GM18505 (cell line): ENCODE measurements at regions not wholly inside any gene's neighbourhood (a gene's known extent, or its start where the extent isn't known, plus 50 kb on each side); places are given as distances from the start of the nearest gene placed in this dataset.

Source experiments
- ATAC-seq: cut with Tn5 transposase; IDR thresholded peaks from one replicate; pipeline ENCODE4 v1.9.1; 2021; ENCODE audit not compliant: unreplicated experiment
- POLR2A ChIP-seq: IDR thresholded peaks from 4 replicates; pipeline ENCODE4 v1.6.1; 2011; ENCODE audit warnings: borderline replicate concordance; ENCODE audit not compliant: insufficient read depth, insufficient read length; ENCODE audit errors: extremely low read depth

DNA sequence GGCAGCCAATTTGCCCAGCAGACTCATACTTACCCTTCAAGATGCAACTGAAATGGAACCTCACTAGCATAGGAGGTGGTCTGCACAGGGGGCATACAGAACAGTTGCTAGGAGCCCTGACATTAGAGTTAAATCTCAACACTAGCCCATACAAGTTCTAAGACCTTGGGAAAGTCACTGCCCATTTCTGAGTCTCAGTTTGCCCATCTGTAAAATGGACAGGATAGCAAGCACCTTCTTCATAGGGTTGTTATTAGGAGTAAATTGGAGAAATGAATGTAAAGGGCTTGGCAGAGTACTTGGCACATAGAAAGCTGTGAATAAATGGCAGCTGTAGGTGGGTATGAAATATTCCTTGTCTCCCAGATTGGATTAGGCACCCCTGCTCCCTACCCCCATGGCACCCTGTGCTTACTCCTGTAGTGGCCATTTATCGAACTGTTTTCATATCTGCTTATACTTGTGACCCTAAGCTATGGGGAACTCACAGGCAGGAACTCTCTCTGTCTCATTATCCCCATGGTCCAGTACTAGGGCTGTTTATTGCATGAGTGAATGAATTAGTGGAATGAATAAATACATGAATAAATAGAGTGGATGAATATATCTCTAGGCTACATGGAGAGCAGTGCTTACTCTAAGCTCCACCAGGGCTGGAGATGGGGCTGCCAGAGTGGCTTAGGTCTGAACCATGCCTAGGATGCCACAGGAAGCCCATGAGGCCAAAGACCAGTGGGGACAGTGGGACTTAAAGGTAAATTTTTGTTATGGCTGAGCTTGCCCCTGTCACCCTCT is 152.6 kb downstream of the PLPP3 start:
- no peak for TF ChIP-seq POLR2A
- no peak for ATAC-seq

DNA sequence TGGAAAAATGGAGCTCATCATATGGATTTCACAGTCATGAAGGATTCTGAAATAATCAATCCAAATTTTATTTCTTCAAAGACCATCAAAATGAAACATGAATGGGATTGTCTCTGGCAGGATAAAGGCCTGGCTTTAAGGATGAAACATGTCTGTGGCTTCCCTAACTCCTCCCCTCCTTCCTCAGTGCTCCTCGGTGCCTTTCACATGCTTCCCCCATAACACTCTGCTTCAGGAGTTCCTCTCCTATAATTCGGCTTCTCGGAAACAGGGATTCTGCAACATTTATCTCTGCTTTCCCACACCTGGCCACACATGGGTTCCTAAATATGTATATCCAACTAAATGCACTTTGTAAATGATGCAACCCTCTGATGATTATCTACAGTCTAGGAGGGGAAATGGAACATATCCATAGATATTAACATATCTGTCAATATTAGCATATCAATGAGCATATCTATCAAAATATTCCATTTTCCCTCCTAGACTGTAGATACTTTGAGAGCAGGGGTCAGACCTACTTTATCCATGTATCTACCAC is 153.8 kb downstream of the PLPP3 start:
- ATAC-seq, result no peak
- no peak for TF ChIP-seq POLR2A

DNA sequence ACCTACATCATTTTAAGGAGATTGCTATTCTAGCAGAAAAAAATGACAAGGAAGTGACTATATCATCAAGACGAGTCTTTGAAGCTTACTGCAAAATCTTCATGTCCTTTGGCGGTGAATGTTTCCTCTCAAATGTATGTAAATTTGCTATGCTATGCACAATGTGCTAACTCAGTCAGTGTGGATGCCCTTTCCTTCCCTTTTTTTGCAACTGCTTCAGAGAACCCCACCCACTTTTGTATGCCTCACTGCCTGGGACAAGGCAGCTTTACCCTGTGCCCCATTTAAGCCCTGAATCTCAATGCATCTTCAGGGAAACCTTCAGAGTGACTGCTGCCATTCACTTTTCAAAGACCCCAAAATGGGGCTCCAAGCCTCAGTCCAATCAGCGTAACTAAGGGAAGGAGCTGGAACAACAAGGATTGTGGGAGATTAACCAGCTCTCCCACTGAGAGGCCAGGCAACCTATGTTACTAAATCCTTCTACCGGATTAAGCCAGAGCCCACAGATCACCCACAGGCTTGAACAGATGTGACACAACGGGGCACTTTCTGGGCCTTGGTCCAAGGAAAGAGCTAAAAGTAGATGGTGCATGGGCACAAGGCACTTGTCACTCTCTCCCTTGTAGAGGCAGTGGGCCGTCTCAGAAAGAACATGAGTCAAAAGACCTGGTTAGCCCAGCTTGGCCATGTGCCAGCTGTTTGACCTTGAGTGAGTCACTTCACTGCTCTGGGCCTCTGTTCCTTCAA is 154.4 kb downstream of the PLPP3 start:
- ATAC-seq, result no peak

DNA sequence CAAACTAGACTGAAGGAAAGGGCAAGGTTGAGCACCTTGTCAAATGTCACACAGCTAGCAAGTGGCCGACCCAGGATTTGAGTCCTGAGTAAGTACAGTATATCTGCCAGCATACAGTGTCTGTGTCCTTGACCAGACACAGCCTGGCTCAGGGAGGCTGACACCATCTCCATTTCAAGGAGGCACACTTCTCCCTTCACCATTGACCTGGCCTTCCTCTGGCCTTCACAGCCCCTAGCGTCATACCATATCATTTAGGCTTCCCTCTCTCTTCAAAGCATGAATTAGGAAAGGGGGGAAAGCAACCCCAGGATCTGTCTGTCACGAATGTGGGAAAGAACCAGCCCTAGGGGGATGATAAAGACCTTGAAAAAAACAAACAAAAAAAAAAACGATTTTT is 155.6 kb downstream of the PLPP3 start:
- ATAC-seq, result no peak
- no peak for TF ChIP-seq POLR2A

More for the DNA sequence above, 154.4 kb downstream of the PLPP3 start:
- TF ChIP-seq POLR2A, result no peak

DNA sequence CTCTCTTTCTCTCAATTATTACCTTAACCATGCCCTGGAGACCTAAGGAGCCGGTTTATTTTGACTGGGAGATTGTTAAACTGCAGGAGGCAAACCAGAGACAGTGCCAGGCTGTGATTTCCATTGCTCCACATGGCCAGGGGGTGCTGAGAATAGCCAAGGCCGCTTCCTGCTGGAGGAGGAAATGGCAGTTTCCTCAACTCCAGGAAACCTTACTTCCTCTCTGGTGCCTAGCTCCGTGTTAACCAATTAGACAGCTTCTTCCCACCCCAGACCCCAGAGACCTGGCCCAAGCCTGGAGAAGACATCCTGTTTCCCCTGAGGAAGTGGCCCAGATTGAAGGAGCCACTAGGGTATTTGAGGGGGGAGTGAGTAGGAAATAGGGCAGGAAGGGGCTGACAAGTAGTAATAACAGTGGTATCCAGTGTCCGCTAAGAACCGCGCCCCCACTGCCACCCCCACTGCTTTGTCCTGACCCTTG is 161.2 kb downstream of the PLPP3 start:
- no peak for ATAC-seq

DNA sequence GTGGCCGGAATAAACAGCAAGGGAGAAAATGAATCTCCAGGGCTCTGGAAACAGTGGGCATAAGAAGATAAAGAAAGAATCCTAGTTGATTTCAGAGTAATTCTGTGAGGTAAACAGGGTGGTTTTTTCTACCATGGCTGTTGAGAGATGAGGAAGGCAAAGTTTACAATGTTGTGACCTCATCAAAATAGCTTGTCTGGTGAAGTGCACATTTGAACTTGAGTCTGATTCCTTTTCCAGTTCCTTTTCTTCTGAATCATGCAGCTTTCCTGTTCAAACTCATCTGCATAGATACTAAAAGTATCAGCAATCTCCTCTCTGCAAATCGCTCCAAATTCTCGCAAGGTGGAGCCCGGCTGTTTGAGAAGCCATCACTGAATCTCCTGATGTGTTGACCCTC is 161.7 kb downstream of the PLPP3 start:
- TF ChIP-seq POLR2A, result no peak
- no peak for ATAC-seq

More for the DNA sequence above, 161.2 kb downstream of the PLPP3 start:
- TF ChIP-seq POLR2A, result no peak

DNA sequence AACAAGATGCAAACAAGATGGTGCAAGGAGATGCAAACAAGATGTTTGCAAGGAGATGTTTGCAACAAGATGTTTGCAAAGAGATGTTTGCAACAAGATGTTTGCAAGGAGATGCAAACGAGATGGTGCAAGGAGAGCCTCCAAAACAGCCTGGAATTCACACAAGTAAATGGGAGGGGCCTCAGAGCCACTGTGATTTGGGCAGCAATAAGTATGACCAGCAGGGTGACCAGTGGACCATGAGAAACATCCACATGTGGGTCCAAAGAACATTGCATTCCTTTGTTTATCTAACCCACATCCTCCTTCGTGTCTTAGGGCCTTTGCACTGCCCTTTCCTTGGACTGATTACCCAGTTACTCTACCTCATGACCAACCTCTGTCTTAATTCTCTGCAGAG is 162.9 kb downstream of the PLPP3 start:
- TF ChIP-seq POLR2A, result no peak
- no peak for ATAC-seq

DNA sequence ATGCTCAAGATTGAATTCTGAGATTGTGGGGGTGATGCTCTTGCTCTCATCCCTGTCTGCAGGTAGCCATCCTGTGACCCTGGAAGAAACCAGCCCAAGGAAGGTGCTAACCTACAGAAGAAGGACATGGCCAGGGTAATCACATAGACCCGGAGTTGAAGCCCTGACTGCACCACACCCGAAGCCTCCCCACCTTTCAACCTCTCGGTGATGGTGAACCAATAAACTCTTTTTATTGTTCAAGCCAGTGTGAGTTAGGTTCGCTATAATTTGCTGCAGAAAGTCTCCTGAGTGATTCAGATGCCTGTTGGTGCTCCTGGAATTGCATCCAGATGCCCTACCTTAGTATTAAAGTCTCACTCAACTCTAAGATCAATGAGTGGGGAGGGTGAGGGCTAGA is 163.6 kb downstream of the PLPP3 start:
- ATAC-seq, result no peak
- TF ChIP-seq POLR2A, result no peak

DNA sequence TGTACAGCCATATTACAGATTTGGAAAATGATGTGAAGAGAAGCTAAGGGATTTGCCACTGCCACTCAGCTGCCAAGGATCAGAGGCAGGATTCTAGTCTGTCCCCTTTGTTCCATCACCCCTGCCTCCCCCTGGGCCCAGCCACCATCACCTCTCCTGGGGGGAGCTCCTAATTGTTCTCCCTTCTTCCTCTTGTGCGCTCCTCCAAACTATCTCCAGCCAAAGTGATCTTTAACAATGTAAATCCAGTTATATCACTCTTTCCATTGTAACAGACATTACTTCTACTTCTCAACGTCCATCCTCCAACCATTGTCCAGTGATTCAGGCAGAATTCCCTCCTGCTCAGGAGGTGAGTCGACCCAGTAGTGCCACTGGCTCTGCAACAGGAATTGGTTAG is 164.1 kb downstream of the PLPP3 start:
- no peak for ATAC-seq
- no peak for TF ChIP-seq POLR2A

DNA sequence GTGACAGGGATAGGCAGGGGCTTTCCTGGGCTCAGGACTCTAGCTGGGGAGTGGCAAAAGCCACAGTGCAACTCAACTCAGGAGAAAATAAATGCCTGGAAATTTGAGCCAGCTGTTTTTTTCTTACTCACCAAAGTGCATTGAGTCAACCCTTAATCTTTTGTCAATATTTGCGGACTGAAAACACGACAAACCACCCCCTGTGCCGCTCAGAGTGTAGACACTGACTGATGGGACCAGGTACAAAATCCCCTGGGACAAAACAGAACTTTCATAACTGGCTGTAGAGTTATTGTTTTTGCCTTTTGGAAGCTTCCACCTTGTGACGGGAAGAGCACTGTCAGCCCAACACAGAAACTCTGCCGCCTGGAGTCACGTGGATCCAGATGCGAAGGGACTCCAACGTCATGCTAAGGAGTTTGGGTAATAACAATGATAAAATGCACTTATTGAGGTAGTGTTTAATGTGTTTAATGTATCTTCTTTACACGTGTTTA is 164.6 kb downstream of the PLPP3 start:
- no peak for ATAC-seq

DNA sequence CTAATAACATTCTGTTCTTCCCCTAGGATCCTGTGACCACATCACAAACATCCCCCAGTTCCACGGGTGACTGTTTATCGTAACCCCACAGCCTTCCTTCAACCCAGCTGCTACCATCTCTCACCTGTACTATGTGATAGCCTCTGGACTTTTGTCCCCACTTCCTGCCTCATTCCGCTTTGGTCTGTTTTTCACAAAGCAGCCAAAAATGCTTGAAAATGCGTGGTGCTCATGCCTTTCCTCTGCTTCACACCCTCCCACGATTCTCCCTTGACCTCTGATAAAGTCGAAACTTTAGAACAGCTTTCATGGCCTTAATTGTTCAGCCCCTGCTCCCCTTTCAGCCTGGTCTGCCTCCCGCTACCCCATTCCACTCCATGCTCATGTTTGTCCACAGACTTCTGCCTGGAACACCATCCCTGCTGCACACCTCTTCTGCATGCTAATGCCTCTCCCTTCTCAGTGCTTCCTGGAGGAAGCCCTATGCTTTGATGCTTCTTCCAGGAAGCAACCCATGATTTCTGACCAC is 165.6 kb downstream of the PLPP3 start:
- no peak for ATAC-seq
- no peak for TF ChIP-seq POLR2A

More for the DNA sequence above, 164.6 kb downstream of the PLPP3 start:
- TF ChIP-seq POLR2A, result no peak

DNA sequence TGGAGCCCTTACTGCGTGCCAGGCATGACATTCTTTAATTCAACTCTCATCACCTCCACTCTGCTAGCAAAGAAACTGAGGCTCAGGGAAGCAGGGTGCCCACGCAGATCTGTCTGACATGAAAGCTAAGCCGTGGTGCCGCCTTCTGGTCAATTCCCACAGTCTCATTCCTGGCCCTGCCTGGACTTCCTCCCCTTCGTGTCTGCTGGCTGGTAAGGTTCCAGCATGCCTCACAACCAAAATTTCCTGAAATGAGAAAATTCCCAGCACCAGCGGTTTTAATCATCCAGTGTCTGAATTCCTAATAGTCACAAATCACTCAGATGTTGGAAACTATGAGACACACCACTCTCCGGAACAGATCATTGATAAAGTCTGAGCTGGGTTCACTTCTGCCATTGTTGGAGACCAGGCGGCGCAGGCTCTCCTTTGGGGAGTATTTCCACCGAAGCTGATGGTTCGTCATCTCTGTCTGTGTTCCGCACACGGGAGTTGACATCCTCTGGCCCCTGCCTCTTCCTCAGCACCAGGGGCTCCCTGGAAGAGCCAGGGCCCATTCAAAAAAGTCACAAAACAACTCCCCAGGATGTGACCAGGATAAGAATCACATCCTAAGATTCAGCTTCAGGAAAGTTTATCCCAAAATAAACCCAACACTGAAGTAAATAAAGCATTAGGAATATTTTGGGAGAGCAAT is 167.7 kb downstream of the PLPP3 start:
- ATAC-seq, result no peak
- no peak for TF ChIP-seq POLR2A

DNA sequence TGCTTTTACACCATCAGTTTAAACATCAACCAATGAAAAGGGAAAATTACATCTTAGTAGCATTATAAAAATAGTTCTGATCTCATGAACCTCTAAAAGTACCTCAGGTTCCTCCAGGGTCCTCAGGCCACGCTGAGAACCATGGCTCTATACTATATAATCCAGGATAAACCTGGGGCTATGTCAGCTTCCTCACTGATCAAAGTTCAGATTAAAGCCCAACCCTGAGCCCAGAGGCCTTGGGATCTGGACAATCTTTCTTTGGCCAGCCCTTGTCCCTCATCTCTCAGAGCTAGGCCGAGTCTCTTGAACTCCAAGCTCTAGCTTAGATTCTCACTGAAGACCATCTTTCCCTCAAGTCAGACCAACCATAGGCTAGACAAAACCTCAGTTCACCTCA is 168.3 kb downstream of the PLPP3 start:
- TF ChIP-seq POLR2A, result no peak
- ATAC-seq, result no peak
